K562 (cell line): ENCODE measurements at regions not wholly inside any gene's neighbourhood (a gene's known extent, or its start where the extent isn't known, plus 50 kb on each side); places are given as distances from the start of the nearest gene placed in this dataset.

Experiments used
- ATAC-seq: fragments of 200-7000 bp; cut with Tn5 transposase; 3 replicates; pipeline ENCODE4 v1.9.1; 2020; ENCODE audit warnings: moderate library complexity
- BruUV-seq: library from RNA; stranded (reverse); fragments of 400-500 nt; replicated peaks from 2 replicates; lab custom pipeline; 2021; lab: Mats Ljungman, UMichigan
- CTCF ChIA-PET: fragments of 300-600 bp; formaldehyde crosslinking; extraction: SDS; loops from one replicate; lab custom pipeline; 2021; ENCODE audit warnings: low intra/inter-chr PET ratio; lab: Yijun Ruan, JAX
- POLR2A ChIA-PET: fragments of 300-600, 350-650 bp; sonication (Branson Sonifier 250); formaldehyde crosslinking; extraction: SDS; loops from one replicate; lab custom pipeline; 2021; ENCODE audit warnings: antibody characterized with exemption, inconsistent platforms; lab: Yijun Ruan, JAX
- DNase-seq, 4 experiments: peaks; one replicate each; pipeline versions ENCODE4 v3.0.0 to v3.0.0-alpha.2; 2011 to 2018; ENCODE audit warnings: low spot score in 3 of 4, mixed read lengths in 3 of 4; ENCODE audit errors: extremely low read depth in 1 of 4
- FAIRE-seq: peaks from 2 replicates; lab custom pipeline; 2011; peaks lifted over from hg19 to GRCh38; lab: Jason Lieb, UNC
- H2AFZ ChIP-seq: 2 replicates; pipeline ENCODE4 v1.6.0; 2011; ENCODE audit warnings: low read depth, low read length, control low read depth, inconsistent platforms
- H3K27ac ChIP-seq: fragments of 200-600 bp; 3 replicates; pipeline ENCODE4 v1.8.0; 2011; ENCODE audit warnings: low read depth, mild to moderate bottlenecking, control low read depth, inconsistent platforms, low read length, moderate library complexity, mixed read lengths; ENCODE audit errors: extremely low read depth
- H3K27me3 ChIP-seq, 2 experiments: fragments of 300-600 bp in 1 of 2; 2 replicates in 1 of 2; 3 replicates in 1 of 2; pipeline versions ENCODE4 v1.6.0 to v1.8.0; 2011; ENCODE audit warnings: inconsistent platforms in 2 of 2, low read length in 2 of 2, mild to moderate bottlenecking in 1 of 2, mixed read lengths in 1 of 2, moderate library complexity in 1 of 2; ENCODE audit not compliant: control insufficient read depth in 2 of 2, insufficient read depth in 2 of 2
- H3K36me3 ChIP-seq: fragments of 300-600 bp; 3 replicates; pipeline ENCODE4 v1.8.0; 2011; ENCODE audit warnings: mild to moderate bottlenecking, low read length, inconsistent platforms; ENCODE audit not compliant: control insufficient read depth, insufficient read depth
- H3K4me1 ChIP-seq, 2 experiments: fragments of 200-600 bp in 1 of 2; replicated peaks in 1 of 2; 2 replicates in 1 of 2; 3 replicates in 1 of 2; pipeline versions ENCODE4 v1.5.1 to v1.8.0; 2011; ENCODE audit warnings: inconsistent platforms in 2 of 2, low read length in 2 of 2, mild to moderate bottlenecking in 1 of 2, mixed read lengths in 1 of 2, moderate library complexity in 1 of 2; ENCODE audit not compliant: control insufficient read depth in 2 of 2, insufficient read depth in 2 of 2
- H3K4me2 ChIP-seq: 2 replicates; pipeline ENCODE4 v1.6.1; 2011; ENCODE audit warnings: low read length, control low read depth, inconsistent platforms, mixed read lengths; ENCODE audit not compliant: insufficient read depth
- H3K4me3 ChIP-seq: fragments of 200-600 bp; sonication (generic), shearing (Covaris generic); 2 replicates; pipeline ENCODE4 v1.5.1; 2016; ENCODE audit warnings: control low read depth, inconsistent platforms
- H3K79me2 ChIP-seq: fragments of 200-600 bp; 3 replicates; pipeline ENCODE4 v1.8.0; 2011; ENCODE audit warnings: low read length, inconsistent platforms; ENCODE audit not compliant: control insufficient read depth, insufficient read depth
- H3K9ac ChIP-seq, 2 experiments: 2 replicates each; pipeline versions ENCODE4 v1.6.0 to v1.6.1; 2011; ENCODE audit warnings: low read depth in 2 of 2, low read length in 2 of 2, control low read depth in 1 of 2, inconsistent platforms in 1 of 2, mild to moderate bottlenecking in 1 of 2, mixed read lengths in 1 of 2; ENCODE audit not compliant: insufficient read depth in 1 of 2
- H3K9me1 ChIP-seq: one replicate; pipeline ENCODE4 v1.6.0; 2011; ENCODE audit warnings: inconsistent platforms, mild to moderate bottlenecking, low read length, moderate library complexity; ENCODE audit not compliant: control insufficient read depth, insufficient read depth
- H3K9me3 ChIP-seq: replicated peaks from 2 replicates; pipeline ENCODE4 v1.5.1; 2011; ENCODE audit warnings: low read depth, low read length, inconsistent platforms; ENCODE audit not compliant: control insufficient read depth, insufficient read depth
- H4K20me1 ChIP-seq: replicated peaks from 2 replicates; pipeline ENCODE4 v1.6.1; 2011; ENCODE audit warnings: low read length, inconsistent platforms, mixed read lengths; ENCODE audit not compliant: control insufficient read depth, insufficient read depth
- TBP ChIP-seq: optimal IDR thresholded peaks from 2 replicates; pipeline ENCODE3; 2011; ENCODE audit warnings: low read depth, low read length, improper control_type of control experiment
- ZBTB33 ChIP-seq: sonication (generic); formaldehyde crosslinking; IDR thresholded peaks from 2 replicates; pipeline ENCODE4 v1.8.1; 2023; ENCODE audit warnings: mild to moderate bottlenecking, missing genetic modification reagents
- WGBS: fragments of 100-300 bp; shearing (Covaris generic); methylation state at CpG from one replicate; pipeline ENCODE4 v1.1.6; 2016; ENCODE audit warnings: low coverage, mixed read lengths; ENCODE audit not compliant: insufficient coverage; ENCODE audit errors: missing lambda C conversion rate; 5-methylcytosine and 5-hydroxymethylcytosine counted together
- in situ Hi-C: fragments of 300-500 bp; cut with MboI; formaldehyde crosslinking; loops from 4 replicates; pipeline ENCODE4 v1.15.0; 2018; ENCODE audit warnings: inconsistent platforms, mixed read lengths
- intact Hi-C: fragments of 100-400 bp; cut with micrococcal nuclease; formaldehyde crosslinking; loops from 2 replicates; pipeline ENCODE4 v1.14.2; 2022

GRCh38 chr4:186889876-186890643 lies 166.4 kb upstream of the FAT1 start:
- peaks cover 28% of the 10 kb centered on the region for H3K79me2 ChIP-seq
- peak overlapping the region; percentile 78; the same call in 1 of the 2 replicates for H2AFZ ChIP-seq
- H3K9ac ChIP-seq = peak overlapping the region; percentile 65 to 89; a peak in 3 of 4 replicates
- CTCF ChIA-PET = interaction anchor here (0.7 kb wide), 1 partner anchor 137 kb away, joined by 3 read pairs; no protein-coding TSS in a partner anchor
- no peak for ATAC-seq
- H3K9me1 ChIP-seq = no peaks in the 10 kb centered on the region
- no peak for FAIRE-seq
- no peaks in the 10 kb centered on the region for H3K27me3 ChIP-seq
- in situ Hi-C loops = no loop called here
- DNase-seq = no peak
- no peaks in the 10 kb centered on the region for H4K20me1 ChIP-seq
- WGBS = 84% methylated on average over 16 of the region's 46 CpGs
- peak overlapping the region; percentile 81 for H3K4me2 ChIP-seq
- TF ChIP-seq ZBTB33 = peak; percentile 41; the same call in 1 of the 2 replicates
- TF ChIP-seq TBP = no peak
- peaks cover 6 to 16% of the 10 kb centered on the region in 2 experiments; a peak in 3 of 5 replicates for H3K4me1 ChIP-seq
- peak overlapping the region; percentile 64 for H3K4me3 ChIP-seq
- H3K27ac ChIP-seq = peak overlapping the region; percentile 35; the same call in 1 of the 3 replicates
- intact Hi-C loops = loop anchor here (2.0 to 5.0 kb wide), 3 partner anchors 45 to 163 kb away; no protein-coding TSS in a partner anchor
- peaks cover 5% of the 10 kb centered on the region; the same call in 1 of the 2 replicates for H3K9me3 ChIP-seq
- peaks cover 6% of the 10 kb centered on the region; the same call in 2 of the 3 replicates for H3K36me3 ChIP-seq
- POLR2A ChIA-PET = interaction anchor here (0.9 kb wide), 1 partner anchor 26 kb away, joined by 4 read pairs; no protein-coding TSS in a partner anchor
- BruUV-seq = no TSS peak
